HL-60 (cell line): ENCODE measurements at regions not wholly inside any gene's neighbourhood (a gene's known extent, or its start where the extent isn't known, plus 50 kb on each side); places are given as distances from the start of the nearest gene placed in this dataset.

Experiments used
- GABPA ChIP-seq: IDR thresholded peaks from 2 replicates; pipeline ENCODE4 v1.6.1; 2012; ENCODE audit warnings: low read depth
- POLR2AphosphoS5 ChIP-seq: IDR thresholded peaks from 2 replicates; pipeline ENCODE4 v1.6.1; 2012; ENCODE audit warnings: low read depth
- REST ChIP-seq: IDR thresholded peaks from 2 replicates; pipeline ENCODE4 v1.6.1; 2012; ENCODE audit warnings: low read depth; ENCODE audit not compliant: insufficient replicate concordance
- SPI1 ChIP-seq: IDR thresholded peaks from 2 replicates; pipeline ENCODE4 v1.6.1; 2012; ENCODE audit warnings: low read depth, mild to moderate bottlenecking, borderline replicate concordance
- TF ChIP-seq, protein P1 (sequence below): IDR thresholded peaks from one replicate; pipeline ENCODE4 v1.5.1; 2011; ENCODE audit warnings: low read length, control low read depth, inconsistent platforms; ENCODE audit not compliant: insufficient read depth

DNA sequence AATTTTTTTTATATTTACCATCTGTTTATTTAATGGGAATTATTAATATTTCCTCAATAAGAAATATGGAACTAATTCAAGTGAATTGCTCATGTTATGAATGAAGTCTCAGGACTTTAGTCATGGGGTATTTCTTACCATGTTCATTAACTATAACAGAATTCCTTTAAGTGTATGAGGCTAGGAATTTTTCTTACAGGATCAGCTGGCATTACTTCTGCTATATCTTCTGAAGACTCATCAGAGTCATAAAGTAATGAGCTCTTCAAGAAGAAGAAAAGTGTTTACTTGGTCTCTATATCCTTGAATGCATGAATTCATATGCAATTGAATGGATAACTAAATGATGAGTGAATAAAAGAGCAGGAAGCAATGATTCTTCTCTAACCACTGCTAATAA lies 486.8 kb upstream of the THBS1 start:
- TF ChIP-seq POLR2AphosphoS5: no peak
- TF ChIP-seq, protein P1, sequence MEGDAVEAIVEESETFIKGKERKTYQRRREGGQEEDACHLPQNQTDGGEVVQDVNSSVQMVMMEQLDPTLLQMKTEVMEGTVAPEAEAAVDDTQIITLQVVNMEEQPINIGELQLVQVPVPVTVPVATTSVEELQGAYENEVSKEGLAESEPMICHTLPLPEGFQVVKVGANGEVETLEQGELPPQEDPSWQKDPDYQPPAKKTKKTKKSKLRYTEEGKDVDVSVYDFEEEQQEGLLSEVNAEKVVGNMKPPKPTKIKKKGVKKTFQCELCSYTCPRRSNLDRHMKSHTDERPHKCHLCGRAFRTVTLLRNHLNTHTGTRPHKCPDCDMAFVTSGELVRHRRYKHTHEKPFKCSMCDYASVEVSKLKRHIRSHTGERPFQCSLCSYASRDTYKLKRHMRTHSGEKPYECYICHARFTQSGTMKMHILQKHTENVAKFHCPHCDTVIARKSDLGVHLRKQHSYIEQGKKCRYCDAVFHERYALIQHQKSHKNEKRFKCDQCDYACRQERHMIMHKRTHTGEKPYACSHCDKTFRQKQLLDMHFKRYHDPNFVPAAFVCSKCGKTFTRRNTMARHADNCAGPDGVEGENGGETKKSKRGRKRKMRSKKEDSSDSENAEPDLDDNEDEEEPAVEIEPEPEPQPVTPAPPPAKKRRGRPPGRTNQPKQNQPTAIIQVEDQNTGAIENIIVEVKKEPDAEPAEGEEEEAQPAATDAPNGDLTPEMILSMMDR: no peak
- no peak for TF ChIP-seq REST
- no peak for TF ChIP-seq SPI1
- no peak for TF ChIP-seq GABPA
